MM.1S (cell line): ENCODE measurements at regions not wholly inside any gene's neighbourhood (a gene's known extent, or its start where the extent isn't known, plus 50 kb on each side); places are given as distances from the start of the nearest gene placed in this dataset.

Experiments
- CTCF ChIP-seq: fragments of 300-600 bp; sonication (generic); IDR thresholded peaks from 2 replicates; pipeline ENCODE4 v1.5.1; 2016; ENCODE audit warnings: antibody characterized with exemption, low read length, mixed read lengths
- EZH2 ChIP-seq: fragments of 300-600 bp; sonication (generic); optimal IDR thresholded peaks from 2 replicates; pipeline ENCODE3; 2017; ENCODE audit warnings: low read depth, mild to moderate bottlenecking, antibody characterized with exemption, low read length, mixed read lengths
- EZH2phosphoT487 ChIP-seq: fragments of 300-600 bp; sonication (generic); IDR thresholded peaks from 2 replicates; pipeline ENCODE4 v1.6.1; 2018; ENCODE audit warnings: antibody characterized with exemption, low read length

- TF ChIP-seq CTCF (no peak), EZH2 (no peak), EZH2phosphoT487 (no peak)
Observed at GRCh38 chr2:223532161-223532560, 70.0 kb downstream of the SCG2 start.
